ENCODE measurements at regions not wholly inside any gene's neighbourhood (a gene's known extent, or its start where the extent isn't known, plus 50 kb on each side); places are given as distances from the start of the nearest gene placed in this dataset.
A peak's percentile ranks its signal among the peaks of the same experiment; 100 is the strongest.

- H3K27me3 ChIP-seq (ENCODE audit: control insufficient read depth, insufficient read depth, low read length): no peaks in the 10 kb centered on the region
- no peaks in the 10 kb centered on the region for H3K36me3 ChIP-seq (ENCODE audit: control insufficient read depth, insufficient read depth, low read length)
- FAIRE-seq: peak; percentile 72
- DNase-seq (ENCODE audit: low read depth): peak; percentile 76
- no peak overlapping the region for H3K4me3 ChIP-seq (ENCODE audit: low read depth, low read length)
- TF ChIP-seq CTCF (IDR thresholded peaks at IDR 0.05; ENCODE audit: insufficient read depth, low read length, severe bottlenecking): no peak
Measured at GRCh38 chr5:74199436-74200210, 440.9 kb downstream of the ENC1 start.

GRCh38 chr5:74199005-74199404 is 441.5 kb downstream of the ENC1 start:
- no peaks in the 10 kb centered on the region for H3K36me3 ChIP-seq (ENCODE audit: control insufficient read depth, insufficient read depth, low read length)
- no peaks in the 10 kb centered on the region for H3K27me3 ChIP-seq (ENCODE audit: control insufficient read depth, insufficient read depth, low read length)
- no peak for FAIRE-seq
- no peak for DNase-seq (ENCODE audit: low read depth)
- TF ChIP-seq CTCF (IDR thresholded peaks at IDR 0.05; ENCODE audit: insufficient read depth, low read length, severe bottlenecking): no peak
- H3K4me3 ChIP-seq (ENCODE audit: low read depth, low read length): no peak overlapping the region

GRCh38 chr5:74198156-74198555 is 442.4 kb downstream of the ENC1 start:
- Histone ChIP-seq H3K4me3 (ENCODE audit: low read depth, low read length) (no peak overlapping the region), H3K36me3 (ENCODE audit: control insufficient read depth, insufficient read depth, low read length) (no peaks in the 10 kb centered on the region), H3K27me3 (ENCODE audit: control insufficient read depth, insufficient read depth, low read length) (no peaks in the 10 kb centered on the region)
- FAIRE-seq (no peak), DNase-seq (ENCODE audit: low read depth) (no peak)
- no peak for TF ChIP-seq CTCF (IDR thresholded peaks at IDR 0.05; ENCODE audit: insufficient read depth, low read length, severe bottlenecking)

- H3K4me3 ChIP-seq (ENCODE audit: low read depth, low read length): no peak overlapping the region
- no peaks in the 10 kb centered on the region for H3K36me3 ChIP-seq (ENCODE audit: control insufficient read depth, insufficient read depth, low read length)
- peak; percentile 18 for FAIRE-seq
- no peak for TF ChIP-seq CTCF (IDR thresholded peaks at IDR 0.05; ENCODE audit: insufficient read depth, low read length, severe bottlenecking)
- no peaks in the 10 kb centered on the region for H3K27me3 ChIP-seq (ENCODE audit: control insufficient read depth, insufficient read depth, low read length)
- no peak for DNase-seq (ENCODE audit: low read depth)
Measured at GRCh38 chr5:74196233-74196632, 444.3 kb downstream of the ENC1 start.

GRCh38 chr5:74194196-74194595 is 446.3 kb downstream of the ENC1 start:
- no peaks in the 10 kb centered on the region for H3K36me3 ChIP-seq (ENCODE audit: control insufficient read depth, insufficient read depth, low read length)
- H3K27me3 ChIP-seq (ENCODE audit: control insufficient read depth, insufficient read depth, low read length): no peaks in the 10 kb centered on the region
- TF ChIP-seq CTCF (IDR thresholded peaks at IDR 0.05; ENCODE audit: insufficient read depth, low read length, severe bottlenecking): no peak
- FAIRE-seq: peak; percentile 81
- H3K4me3 ChIP-seq (ENCODE audit: low read depth, low read length): no peak overlapping the region
- no peak for DNase-seq (ENCODE audit: low read depth)

Measured in bronchial epithelial cell (primary cell).